ENCODE measurements at regions not wholly inside any gene's neighbourhood (a gene's known extent, or its start where the extent isn't known, plus 50 kb on each side); places are given as distances from the start of the nearest gene placed in this dataset.

DNA sequence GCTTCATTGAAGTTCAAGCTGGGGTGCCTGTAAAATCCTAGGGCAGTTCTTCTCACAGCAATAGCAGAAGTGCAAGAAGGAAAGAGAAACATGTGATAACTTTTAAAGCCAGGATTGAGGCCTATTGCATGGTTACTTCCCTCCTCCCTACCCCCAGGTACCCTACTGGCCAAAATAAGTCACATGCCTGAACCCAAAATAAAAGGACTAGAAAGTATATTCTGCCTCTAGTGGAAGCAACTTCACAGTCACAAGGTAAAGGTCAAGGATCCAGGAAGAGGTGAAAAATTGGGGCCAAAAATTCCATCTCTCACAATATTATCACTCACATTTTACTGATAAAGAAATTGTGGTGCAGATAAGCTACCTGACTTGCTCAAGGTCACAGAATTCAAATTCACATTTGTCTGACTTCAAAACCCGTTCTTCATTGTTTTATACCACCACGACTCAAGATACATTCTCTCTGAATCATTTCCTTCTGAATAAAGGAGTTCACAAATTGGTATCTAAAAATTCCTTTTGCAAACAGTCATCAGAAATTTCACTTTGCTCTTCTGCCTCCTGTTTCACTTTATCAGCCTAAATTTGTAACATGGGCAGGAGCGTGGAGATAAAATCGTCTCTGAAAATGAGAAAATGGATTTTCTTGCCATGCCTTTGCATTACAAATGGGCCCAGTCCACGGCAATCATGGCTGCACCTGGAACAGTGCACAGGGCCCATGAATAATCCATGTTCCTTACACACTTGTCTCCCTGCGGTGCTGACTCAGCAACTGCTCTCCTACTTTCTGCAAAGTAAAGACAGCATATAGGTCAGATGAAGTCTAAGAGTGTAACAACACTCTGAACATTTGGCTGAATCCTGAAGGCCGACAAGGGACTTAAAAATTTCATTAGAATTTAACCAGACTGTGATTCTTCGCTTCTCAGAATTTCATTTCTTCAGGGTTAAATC, 485.3 kb upstream of the NFIA start:
- TF ChIP-seq, protein P1, sequence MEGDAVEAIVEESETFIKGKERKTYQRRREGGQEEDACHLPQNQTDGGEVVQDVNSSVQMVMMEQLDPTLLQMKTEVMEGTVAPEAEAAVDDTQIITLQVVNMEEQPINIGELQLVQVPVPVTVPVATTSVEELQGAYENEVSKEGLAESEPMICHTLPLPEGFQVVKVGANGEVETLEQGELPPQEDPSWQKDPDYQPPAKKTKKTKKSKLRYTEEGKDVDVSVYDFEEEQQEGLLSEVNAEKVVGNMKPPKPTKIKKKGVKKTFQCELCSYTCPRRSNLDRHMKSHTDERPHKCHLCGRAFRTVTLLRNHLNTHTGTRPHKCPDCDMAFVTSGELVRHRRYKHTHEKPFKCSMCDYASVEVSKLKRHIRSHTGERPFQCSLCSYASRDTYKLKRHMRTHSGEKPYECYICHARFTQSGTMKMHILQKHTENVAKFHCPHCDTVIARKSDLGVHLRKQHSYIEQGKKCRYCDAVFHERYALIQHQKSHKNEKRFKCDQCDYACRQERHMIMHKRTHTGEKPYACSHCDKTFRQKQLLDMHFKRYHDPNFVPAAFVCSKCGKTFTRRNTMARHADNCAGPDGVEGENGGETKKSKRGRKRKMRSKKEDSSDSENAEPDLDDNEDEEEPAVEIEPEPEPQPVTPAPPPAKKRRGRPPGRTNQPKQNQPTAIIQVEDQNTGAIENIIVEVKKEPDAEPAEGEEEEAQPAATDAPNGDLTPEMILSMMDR (IDR thresholded peaks at IDR 0.05) = no peak
- no peak for TF ChIP-seq ZFX (IDR thresholded peaks at IDR 0.05; ENCODE audit: borderline replicate concordance)
